ENCODE measurements at regions not wholly inside any gene's neighbourhood (a gene's known extent, or its start where the extent isn't known, plus 50 kb on each side); places are given as distances from the start of the nearest gene placed in this dataset.

DNA sequence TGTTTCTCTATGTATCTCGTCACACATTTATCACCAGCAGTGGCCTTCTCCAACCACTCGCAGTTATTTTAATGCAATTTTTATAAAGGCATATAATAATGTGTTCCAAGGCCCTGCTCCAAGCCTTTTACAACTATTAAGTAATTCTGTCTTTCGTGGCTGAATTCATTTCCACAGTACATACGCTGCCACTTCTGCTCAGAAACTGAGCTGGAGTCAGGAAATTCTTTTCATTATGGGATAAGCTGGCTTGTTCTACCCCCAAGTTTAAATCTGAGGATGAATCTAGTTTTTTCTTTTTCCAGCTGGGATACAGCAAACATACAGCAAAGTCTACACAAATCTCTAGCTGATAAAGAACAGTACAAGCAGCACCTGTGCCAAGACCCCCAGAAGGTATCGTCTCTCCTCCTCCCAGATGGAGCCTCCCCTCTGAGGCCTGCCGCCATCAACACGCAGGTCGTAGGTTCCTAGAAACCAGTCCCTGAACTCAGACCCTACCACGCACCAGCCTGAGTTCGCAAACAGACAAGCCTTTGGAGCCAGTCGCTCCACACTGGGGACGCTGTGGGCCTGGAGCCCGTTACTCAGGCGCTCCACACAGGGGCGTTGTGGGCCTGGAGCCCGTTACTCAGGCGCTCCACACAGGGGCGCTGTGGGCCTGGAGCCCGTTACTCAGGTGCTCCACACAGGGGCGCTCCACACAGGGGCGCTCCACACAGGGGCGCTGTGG, 263.5 kb downstream of the THBS2 start:
- TF ChIP-seq, protein P1, sequence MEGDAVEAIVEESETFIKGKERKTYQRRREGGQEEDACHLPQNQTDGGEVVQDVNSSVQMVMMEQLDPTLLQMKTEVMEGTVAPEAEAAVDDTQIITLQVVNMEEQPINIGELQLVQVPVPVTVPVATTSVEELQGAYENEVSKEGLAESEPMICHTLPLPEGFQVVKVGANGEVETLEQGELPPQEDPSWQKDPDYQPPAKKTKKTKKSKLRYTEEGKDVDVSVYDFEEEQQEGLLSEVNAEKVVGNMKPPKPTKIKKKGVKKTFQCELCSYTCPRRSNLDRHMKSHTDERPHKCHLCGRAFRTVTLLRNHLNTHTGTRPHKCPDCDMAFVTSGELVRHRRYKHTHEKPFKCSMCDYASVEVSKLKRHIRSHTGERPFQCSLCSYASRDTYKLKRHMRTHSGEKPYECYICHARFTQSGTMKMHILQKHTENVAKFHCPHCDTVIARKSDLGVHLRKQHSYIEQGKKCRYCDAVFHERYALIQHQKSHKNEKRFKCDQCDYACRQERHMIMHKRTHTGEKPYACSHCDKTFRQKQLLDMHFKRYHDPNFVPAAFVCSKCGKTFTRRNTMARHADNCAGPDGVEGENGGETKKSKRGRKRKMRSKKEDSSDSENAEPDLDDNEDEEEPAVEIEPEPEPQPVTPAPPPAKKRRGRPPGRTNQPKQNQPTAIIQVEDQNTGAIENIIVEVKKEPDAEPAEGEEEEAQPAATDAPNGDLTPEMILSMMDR (IDR thresholded peaks at IDR 0.05; ENCODE audit: insufficient read depth in 1 of 2, low read depth in 1 of 2, low read length in 1 of 2, severe bottlenecking in 1 of 2, unreplicated experiment in 1 of 2) = no peak
- no peak for DNase-seq
- no TSS peak for BruUV-seq (replicated peaks)
- ChIA-PET POLR2A (no interaction called here), CTCF (interaction anchor here (0.5 kb wide), 1 partner anchor 99 kb away, joined by 3 read pairs; no protein-coding TSS in a partner anchor)
- Mint-ChIP-seq H3K27me3 (ENCODE audit: insufficient read depth, unreplicated experiment) (peaks cover 5% of the 10 kb centered on the region), H3K4me1 (ENCODE audit: low read depth, unreplicated experiment) (no peaks in the 10 kb centered on the region), H3K27ac (ENCODE audit: unreplicated experiment) (no peak overlapping the region), H3K36me3 (ENCODE audit: insufficient read depth, unreplicated experiment) (no peaks in the 10 kb centered on the region), H3K9me3 (ENCODE audit: unreplicated experiment) (no peaks in the 10 kb centered on the region), H3K4me3 (ENCODE audit: unreplicated experiment) (no peak overlapping the region)
- H3K27me3 ChIP-seq (replicated peaks; ENCODE audit: control insufficient read depth, insufficient read depth, low read length) = no peaks in the 10 kb centered on the region
- no peaks in the 10 kb centered on the region for H3K9me3 ChIP-seq
- H3K4me1 ChIP-seq = no peaks in the 10 kb centered on the region
- no peak overlapping the region for H3K4me3 ChIP-seq (ENCODE audit: low read depth, low read length)
- no peaks in the 10 kb centered on the region for H3K36me3 ChIP-seq (ENCODE audit: control insufficient read depth, insufficient read depth, low read length)
- intact Hi-C loops (cut with micrococcal nuclease; ENCODE audit: unreplicated experiment) = no loop called here

DNA sequence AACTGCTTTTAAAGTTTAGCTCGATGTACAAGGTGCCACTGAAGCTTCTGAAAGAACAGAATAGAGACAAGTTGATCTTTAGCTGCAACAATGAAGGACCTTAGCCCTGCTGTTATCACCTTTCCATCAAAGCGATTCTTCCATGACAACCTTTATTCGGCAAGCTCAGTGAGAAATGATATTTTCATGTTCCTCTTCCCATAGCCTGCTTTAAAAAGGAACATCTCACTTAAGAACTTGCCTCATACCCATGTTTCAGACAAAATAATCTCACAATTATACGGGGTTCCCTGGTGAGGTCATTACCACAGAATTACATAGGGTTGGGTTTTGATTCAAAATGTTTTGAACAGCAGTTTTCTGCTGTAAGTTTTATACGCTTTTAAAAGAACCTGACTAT, 264.2 kb downstream of the THBS2 start:
- H3K4me1 ChIP-seq = no peaks in the 10 kb centered on the region
- no peak for DNase-seq
- BruUV-seq (replicated peaks) = no TSS peak
- Mint-ChIP-seq H3K27ac (ENCODE audit: unreplicated experiment) (no peak overlapping the region), H3K4me1 (ENCODE audit: low read depth, unreplicated experiment) (no peaks in the 10 kb centered on the region), H3K9me3 (ENCODE audit: unreplicated experiment) (no peaks in the 10 kb centered on the region), H3K4me3 (ENCODE audit: unreplicated experiment) (no peak overlapping the region), H3K36me3 (ENCODE audit: insufficient read depth, unreplicated experiment) (no peaks in the 10 kb centered on the region), H3K27me3 (ENCODE audit: insufficient read depth, unreplicated experiment) (peaks cover 5% of the 10 kb centered on the region)
- TF ChIP-seq, protein P1 (IDR thresholded peaks at IDR 0.05; ENCODE audit: insufficient read depth in 1 of 2, low read depth in 1 of 2, low read length in 1 of 2, severe bottlenecking in 1 of 2, unreplicated experiment in 1 of 2) = no peak
- H3K9me3 ChIP-seq = no peaks in the 10 kb centered on the region
- CTCF ChIA-PET = no interaction called here
- no peak overlapping the region for H3K4me3 ChIP-seq (ENCODE audit: low read depth, low read length)
- intact Hi-C loops (cut with micrococcal nuclease; ENCODE audit: unreplicated experiment) = no loop called here
- H3K36me3 ChIP-seq (ENCODE audit: control insufficient read depth, insufficient read depth, low read length) = no peaks in the 10 kb centered on the region
- POLR2A ChIA-PET = no interaction called here
- H3K27me3 ChIP-seq (replicated peaks; ENCODE audit: control insufficient read depth, insufficient read depth, low read length) = no peaks in the 10 kb centered on the region

DNA sequence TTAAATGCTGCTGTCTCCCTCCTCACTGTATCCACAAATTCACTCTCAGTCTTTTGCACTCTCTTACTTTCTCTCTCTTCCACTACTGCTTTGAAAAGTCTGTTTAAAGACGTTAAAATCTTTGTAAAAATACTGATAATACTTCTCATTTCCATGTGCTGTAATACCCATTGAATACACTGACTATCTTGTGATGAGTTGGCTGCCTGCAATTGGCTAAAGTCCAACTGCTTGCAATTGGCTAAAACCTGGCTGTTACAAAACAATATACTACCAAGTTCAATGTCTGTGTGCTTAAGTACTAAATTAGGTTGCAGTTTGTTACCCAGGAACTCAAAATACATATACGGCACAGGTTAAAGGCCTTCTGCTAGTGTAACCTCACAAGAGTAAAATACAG, 264.8 kb downstream of the THBS2 start:
- no peaks in the 10 kb centered on the region for H3K9me3 ChIP-seq
- Mint-ChIP-seq H3K4me3 (ENCODE audit: unreplicated experiment) (no peak overlapping the region), H3K27me3 (ENCODE audit: insufficient read depth, unreplicated experiment) (peaks cover 5% of the 10 kb centered on the region), H3K27ac (ENCODE audit: unreplicated experiment) (no peak overlapping the region), H3K4me1 (ENCODE audit: low read depth, unreplicated experiment) (no peaks in the 10 kb centered on the region), H3K36me3 (ENCODE audit: insufficient read depth, unreplicated experiment) (no peaks in the 10 kb centered on the region), H3K9me3 (ENCODE audit: unreplicated experiment) (no peaks in the 10 kb centered on the region)
- ChIA-PET CTCF (no interaction called here), POLR2A (no interaction called here)
- no TSS peak for BruUV-seq (replicated peaks)
- no peaks in the 10 kb centered on the region for H3K36me3 ChIP-seq (ENCODE audit: control insufficient read depth, insufficient read depth, low read length)
- H3K27me3 ChIP-seq (replicated peaks; ENCODE audit: control insufficient read depth, insufficient read depth, low read length) = no peaks in the 10 kb centered on the region
- no peaks in the 10 kb centered on the region for H3K4me1 ChIP-seq
- DNase-seq = no peak
- no peak overlapping the region for H3K4me3 ChIP-seq (ENCODE audit: low read depth, low read length)
- intact Hi-C loops (cut with micrococcal nuclease; ENCODE audit: unreplicated experiment) = no loop called here
- TF ChIP-seq, protein P1 (IDR thresholded peaks at IDR 0.05; ENCODE audit: insufficient read depth in 1 of 2, low read depth in 1 of 2, low read length in 1 of 2, severe bottlenecking in 1 of 2, unreplicated experiment in 1 of 2) = no peak
